HepG2 (cell line): ENCODE measurements at regions not wholly inside any gene's neighbourhood (a gene's known extent, or its start where the extent isn't known, plus 50 kb on each side); places are given as distances from the start of the nearest gene placed in this dataset.

ENCODE experiments used
- ATAC-seq: fragments of 200-7000 bp; cut with Tn5 transposase; 3 replicates; pipeline ENCODE4 v1.9.1; 2020; ENCODE audit warnings: mild to moderate bottlenecking, moderate library complexity
- BruUV-seq: library from RNA; stranded (reverse); fragments of 400-500 nt; replicated peaks from 2 replicates; lab custom pipeline; 2021; lab: Mats Ljungman, UMichigan
- CTCF ChIA-PET: fragments of 300-600 bp; formaldehyde crosslinking; extraction: SDS; loops from one replicate; lab custom pipeline; 2021; ENCODE audit warnings: low total read pairs, inconsistent platforms, low intra/inter-chr PET ratio; lab: Yijun Ruan, JAX
- POLR2A ChIA-PET: fragments of 350-600 bp; sonication (Branson Sonifier 250); formaldehyde crosslinking; loops from one replicate; lab custom pipeline; 2020; ENCODE audit warnings: antibody characterized with exemption, inconsistent platforms; lab: Yijun Ruan, JAX
- DNase-seq: peaks from one replicate; pipeline ENCODE4 v3.0.0-alpha.2; 2015; ENCODE audit warnings: low spot score
- FAIRE-seq: peaks from 3 replicates; lab custom pipeline; 2011; peaks lifted over from hg19 to GRCh38; lab: Jason Lieb, UNC
- H2AFZ ChIP-seq: one replicate; pipeline ENCODE4 v1.6.1; 2011; ENCODE audit warnings: low read length, inconsistent platforms
- H3K27ac ChIP-seq: fragments of 300-600 bp; 3 replicates; pipeline ENCODE4 v1.8.0; 2011; ENCODE audit warnings: mixed run types, mild to moderate bottlenecking, mixed read lengths, low read length, inconsistent platforms; ENCODE audit not compliant: insufficient read depth; ENCODE audit errors: extremely low read length
- H3K27me3 ChIP-seq, 2 experiments: fragments of 200-600 bp in 1 of 2; 2 replicates in 1 of 2; 3 replicates in 1 of 2; pipeline versions ENCODE4 v1.6.0 to v1.8.0; 2011; ENCODE audit warnings: low read length in 2 of 2, mild to moderate bottlenecking in 2 of 2, moderate library complexity in 2 of 2, inconsistent platforms in 1 of 2; ENCODE audit not compliant: insufficient read depth in 2 of 2, control insufficient read depth in 1 of 2
- H3K36me3 ChIP-seq, 2 experiments: fragments of 200-600 bp in 1 of 2; replicated peaks in 1 of 2; 2 replicates in 1 of 2; 3 replicates in 1 of 2; pipeline versions ENCODE4 v1.5.1 to v1.8.0; 2011; ENCODE audit warnings: low read length in 2 of 2, inconsistent platforms in 1 of 2; ENCODE audit not compliant: insufficient read depth in 2 of 2, control insufficient read depth in 1 of 2
- H3K4me1 ChIP-seq: 2 replicates; pipeline ENCODE4 v1.5.1; 2012; ENCODE audit warnings: low read length, inconsistent platforms; ENCODE audit not compliant: insufficient read depth
- H3K4me2 ChIP-seq: 2 replicates; pipeline ENCODE4 v1.6.0; 2011; ENCODE audit warnings: low read depth, low read length, inconsistent platforms
- H3K4me3 ChIP-seq, 3 experiments: fragments of 200-600 bp in 1 of 3; sonication (generic), shearing (Covaris generic) in 1 of 3; replicated peaks in 1 of 3; 2 replicates each; pipeline ENCODE4 v1.5.1; 2011 to 2016; ENCODE audit warnings: low read length in 3 of 3, inconsistent platforms in 2 of 3, low read depth in 2 of 3, mild to moderate bottlenecking in 2 of 3, control low read depth in 1 of 3, mixed read lengths in 1 of 3; ENCODE audit not compliant: insufficient read depth in 1 of 3
- H3K79me2 ChIP-seq: one replicate; pipeline ENCODE4 v1.6.1; 2011; ENCODE audit warnings: low read length, inconsistent platforms; ENCODE audit not compliant: insufficient read depth
- H3K9ac ChIP-seq: 2 replicates; pipeline ENCODE4 v1.6.0; 2011; ENCODE audit warnings: mild to moderate bottlenecking, low read depth, low read length, inconsistent platforms; ENCODE audit not compliant: insufficient read depth
- H3K9me3 ChIP-seq: 2 replicates; pipeline ENCODE4 v1.5.1; 2012; ENCODE audit warnings: mild to moderate bottlenecking, low read length
- H4K20me1 ChIP-seq: 2 replicates; pipeline ENCODE4 v1.6.0; 2011; ENCODE audit warnings: inconsistent platforms, mild to moderate bottlenecking, low read length, moderate library complexity; ENCODE audit not compliant: insufficient read depth
- FOXK2 ChIP-seq: fragments of 450-650 bp; IDR thresholded peaks from 2 replicates; pipeline ENCODE4 v1.6.1; 2016
- HDAC6 ChIP-seq: fragments of 200-600 bp; sonication (generic); IDR thresholded peaks from 2 replicates; pipeline ENCODE4 v1.7.0; 2017; ENCODE audit warnings: mild to moderate bottlenecking, antibody characterized with exemption, low read length, low read depth
- MYC ChIP-seq: sonication (generic); formaldehyde crosslinking; IDR thresholded peaks from 2 replicates; pipeline ENCODE4 v1.9.0; 2021; ENCODE audit warnings: missing genetic modification reagents, borderline replicate concordance
- PAWR ChIP-seq: sonication (generic); formaldehyde crosslinking; IDR thresholded peaks from 2 replicates; pipeline ENCODE4 v1.4.0; 2020; ENCODE audit warnings: missing genetic modification reagents, mild to moderate bottlenecking, borderline replicate concordance
- PHF8 ChIP-seq: sonication (generic); formaldehyde crosslinking; IDR thresholded peaks from 2 replicates; pipeline ENCODE4 v1.5.0; 2020; ENCODE audit warnings: missing genetic modification reagents
- RNF2 ChIP-seq: fragments of 450-650 bp; conservative IDR thresholded peaks from 2 replicates; pipeline ENCODE4 v1.6.1; 2016; ENCODE audit warnings: low read depth
- SMAD1 ChIP-seq: sonication (generic); formaldehyde crosslinking; IDR thresholded peaks from 2 replicates; pipeline ENCODE4 v1.4.0; 2020; ENCODE audit warnings: missing genetic modification reagents, low read depth, mild to moderate bottlenecking, borderline replicate concordance
- STAG1 ChIP-seq: sonication (generic); formaldehyde crosslinking; IDR thresholded peaks from 2 replicates; pipeline ENCODE4 v1.4.0; 2020; ENCODE audit warnings: missing genetic modification reagents
- THYN1 ChIP-seq: sonication (generic); formaldehyde crosslinking; IDR thresholded peaks from 2 replicates; pipeline ENCODE4 v1.8.1; 2023; ENCODE audit warnings: low read depth, mild to moderate bottlenecking, moderate library complexity, missing genetic modification reagents, borderline replicate concordance
- ZNF660 ChIP-seq: sonication (generic); formaldehyde crosslinking; IDR thresholded peaks from 2 replicates; pipeline ENCODE4 v1.5.1; 2020; ENCODE audit warnings: mild to moderate bottlenecking, low read depth, missing genetic modification reagents, borderline replicate concordance
- WGBS: methylation state at CpG from one replicate; pipeline ENCODE4 v1.1.6; 2017; ENCODE audit warnings: low lambda C conversion rate; 5-methylcytosine and 5-hydroxymethylcytosine counted together
- in situ Hi-C: cut with HindIII; loops from 2 replicates; pipeline ENCODE4 v1.10.0; 2017; ENCODE audit warnings: low pct_unique_long_range_greater_than_20kb; ENCODE audit not compliant: extremely low pct_ligation_motif_present
- intact Hi-C: fragments of 100-400 bp; cut with micrococcal nuclease; formaldehyde crosslinking; loops from one replicate; pipeline ENCODE4 v1.10.0; 2022; ENCODE audit not compliant: unreplicated experiment
- TF ChIP-seq, protein P1 (sequence below): sonication (generic); formaldehyde crosslinking; IDR thresholded peaks from 2 replicates; pipeline ENCODE4 v1.4.0; 2020; ENCODE audit warnings: missing genetic modification reagents
- TF ChIP-seq, protein P2 (sequence below): sonication (generic); formaldehyde crosslinking; IDR thresholded peaks from 2 replicates; pipeline ENCODE4 v1.5.0; 2020; ENCODE audit warnings: missing genetic modification reagents
- TF ChIP-seq, protein P3 (sequence below): sonication (generic); formaldehyde crosslinking; IDR thresholded peaks from 2 replicates; pipeline ENCODE4 v1.4.0; 2020; ENCODE audit warnings: missing genetic modification reagents; ENCODE audit errors: not compliant biosample characterization
- TF ChIP-seq, protein P4 (sequence below), 2 experiments: sonication (generic) in 1 of 2; formaldehyde crosslinking in 1 of 2; IDR thresholded peaks; 2 replicates each; pipeline versions ENCODE4 v1.4.0 to v1.6.1; 2016 to 2020; ENCODE audit warnings: borderline replicate concordance in 1 of 2, low read depth in 1 of 2, mild to moderate bottlenecking in 1 of 2, missing genetic modification reagents in 1 of 2
- TF ChIP-seq, protein P5 (sequence below): sonication (generic); formaldehyde crosslinking; IDR thresholded peaks from 2 replicates; pipeline ENCODE4 v1.5.1; 2020; ENCODE audit warnings: missing genetic modification reagents, mild to moderate bottlenecking, borderline replicate concordance

DNA sequence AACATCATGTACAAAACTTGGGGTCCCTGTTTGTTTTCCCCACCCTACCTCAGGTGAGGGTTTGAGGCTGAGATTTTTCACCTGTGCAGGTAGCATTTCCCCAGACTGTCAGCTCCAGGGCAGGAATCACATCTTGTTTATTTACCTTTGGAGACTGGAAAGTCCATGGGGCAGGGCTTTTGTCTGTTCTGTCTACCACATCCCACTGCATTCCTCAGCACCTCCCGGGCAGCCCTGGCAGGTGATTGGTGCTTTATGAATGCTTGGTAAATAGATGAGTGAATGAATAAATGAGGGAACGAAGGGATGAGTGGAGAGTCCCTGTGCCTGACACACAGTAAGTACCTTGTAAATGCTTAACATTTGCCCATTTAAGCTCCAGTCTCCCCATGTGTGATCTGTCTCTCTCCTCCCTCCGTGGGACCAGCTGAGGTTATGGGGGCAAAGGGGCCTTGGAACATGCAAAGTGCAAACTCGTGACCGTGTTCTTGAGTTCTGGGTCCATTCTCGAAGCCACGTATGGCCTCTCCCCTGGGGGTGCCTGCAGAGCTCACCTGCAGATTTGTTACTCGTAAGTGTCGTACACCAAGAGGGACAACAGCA lies 69.7 kb upstream of the PMEPA1 start:
- Histone ChIP-seq H2AFZ (no peak overlapping the region), H3K9ac (no peak overlapping the region), H3K4me2 (no peak overlapping the region), H3K9me3 (no peaks in the 10 kb centered on the region), H3K27ac (no peak overlapping the region), H3K4me3 (no peak overlapping the region), H4K20me1 (no peaks in the 10 kb centered on the region), H3K27me3 (peaks cover 3 to 24% of the 10 kb centered on the region in 2 experiments; a peak in 3 of 5 replicates), H3K4me1 (no peaks in the 10 kb centered on the region), H3K79me2 (no peaks in the 10 kb centered on the region), H3K36me3 (no peaks in the 10 kb centered on the region)
- DNase-seq = no peak
- ChIA-PET CTCF (no interaction called here), POLR2A (no interaction called here)
- ATAC-seq = no peak
- 1% methylated on average over 9 of the region's 9 CpGs for WGBS
- TF ChIP-seq PHF8 = no peak
- TF ChIP-seq, protein P1, sequence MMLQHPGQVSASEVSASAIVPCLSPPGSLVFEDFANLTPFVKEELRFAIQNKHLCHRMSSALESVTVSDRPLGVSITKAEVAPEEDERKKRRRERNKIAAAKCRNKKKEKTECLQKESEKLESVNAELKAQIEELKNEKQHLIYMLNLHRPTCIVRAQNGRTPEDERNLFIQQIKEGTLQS = no peak
- TF ChIP-seq, protein P2, sequence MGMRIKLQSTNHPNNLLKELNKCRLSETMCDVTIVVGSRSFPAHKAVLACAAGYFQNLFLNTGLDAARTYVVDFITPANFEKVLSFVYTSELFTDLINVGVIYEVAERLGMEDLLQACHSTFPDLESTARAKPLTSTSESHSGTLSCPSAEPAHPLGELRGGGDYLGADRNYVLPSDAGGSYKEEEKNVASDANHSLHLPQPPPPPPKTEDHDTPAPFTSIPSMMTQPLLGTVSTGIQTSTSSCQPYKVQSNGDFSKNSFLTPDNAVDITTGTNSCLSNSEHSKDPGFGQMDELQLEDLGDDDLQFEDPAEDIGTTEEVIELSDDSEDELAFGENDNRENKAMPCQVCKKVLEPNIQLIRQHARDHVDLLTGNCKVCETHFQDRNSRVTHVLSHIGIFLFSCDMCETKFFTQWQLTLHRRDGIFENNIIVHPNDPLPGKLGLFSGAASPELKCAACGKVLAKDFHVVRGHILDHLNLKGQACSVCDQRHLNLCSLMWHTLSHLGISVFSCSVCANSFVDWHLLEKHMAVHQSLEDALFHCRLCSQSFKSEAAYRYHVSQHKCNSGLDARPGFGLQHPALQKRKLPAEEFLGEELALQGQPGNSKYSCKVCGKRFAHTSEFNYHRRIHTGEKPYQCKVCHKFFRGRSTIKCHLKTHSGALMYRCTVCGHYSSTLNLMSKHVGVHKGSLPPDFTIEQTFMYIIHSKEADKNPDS (CRISPR knock-in tag) = no peak
- no peak for TF ChIP-seq ZNF660
- no peak for TF ChIP-seq FOXK2
- no peak for TF ChIP-seq HDAC6
- TF ChIP-seq SMAD1 (CRISPR knock-in tag) = no peak
- TF ChIP-seq, protein P3, sequence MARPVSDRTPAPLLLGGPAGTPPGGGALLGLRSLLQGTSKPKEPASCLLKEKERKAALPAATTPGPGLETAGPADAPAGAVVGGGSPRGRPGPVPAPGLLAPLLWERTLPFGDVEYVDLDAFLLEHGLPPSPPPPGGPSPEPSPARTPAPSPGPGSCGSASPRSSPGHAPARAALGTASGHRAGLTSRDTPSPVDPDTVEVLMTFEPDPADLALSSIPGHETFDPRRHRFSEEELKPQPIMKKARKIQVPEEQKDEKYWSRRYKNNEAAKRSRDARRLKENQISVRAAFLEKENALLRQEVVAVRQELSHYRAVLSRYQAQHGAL = no peak
- no peak for TF ChIP-seq THYN1 (CRISPR knock-in tag)
- no peak for TF ChIP-seq STAG1
- no peak for TF ChIP-seq PAWR (CRISPR knock-in tag)
- TF ChIP-seq RNF2 = no peak
- TF ChIP-seq, protein P4, sequence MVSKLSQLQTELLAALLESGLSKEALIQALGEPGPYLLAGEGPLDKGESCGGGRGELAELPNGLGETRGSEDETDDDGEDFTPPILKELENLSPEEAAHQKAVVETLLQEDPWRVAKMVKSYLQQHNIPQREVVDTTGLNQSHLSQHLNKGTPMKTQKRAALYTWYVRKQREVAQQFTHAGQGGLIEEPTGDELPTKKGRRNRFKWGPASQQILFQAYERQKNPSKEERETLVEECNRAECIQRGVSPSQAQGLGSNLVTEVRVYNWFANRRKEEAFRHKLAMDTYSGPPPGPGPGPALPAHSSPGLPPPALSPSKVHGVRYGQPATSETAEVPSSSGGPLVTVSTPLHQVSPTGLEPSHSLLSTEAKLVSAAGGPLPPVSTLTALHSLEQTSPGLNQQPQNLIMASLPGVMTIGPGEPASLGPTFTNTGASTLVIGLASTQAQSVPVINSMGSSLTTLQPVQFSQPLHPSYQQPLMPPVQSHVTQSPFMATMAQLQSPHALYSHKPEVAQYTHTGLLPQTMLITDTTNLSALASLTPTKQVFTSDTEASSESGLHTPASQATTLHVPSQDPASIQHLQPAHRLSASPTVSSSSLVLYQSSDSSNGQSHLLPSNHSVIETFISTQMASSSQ (IDR thresholded peaks at IDR 0.05; ENCODE audit: low read depth) = no peak
- TF ChIP-seq, protein P4 (CRISPR knock-in tag; IDR thresholded peaks at IDR 0.05; ENCODE audit: borderline replicate concordance) = no peak
- TF ChIP-seq MYC (CRISPR knock-in tag) = no peak
- TF ChIP-seq, protein P5, sequence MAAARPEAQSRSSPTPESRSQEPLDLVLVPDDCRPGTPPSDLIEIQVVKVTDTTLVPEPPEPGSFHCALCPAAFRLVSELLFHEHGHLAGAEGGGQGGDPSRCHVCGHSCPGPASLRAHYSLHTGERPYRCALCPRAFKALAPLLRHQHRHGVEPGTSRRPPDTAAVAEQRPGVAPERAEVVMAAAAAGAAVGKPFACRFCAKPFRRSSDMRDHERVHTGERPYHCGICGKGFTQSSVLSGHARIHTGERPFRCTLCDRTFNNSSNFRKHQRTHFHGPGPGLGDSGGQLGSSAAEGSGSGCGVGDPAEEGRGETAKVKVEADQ (CRISPR knock-in tag) = no peak
- intact Hi-C loops (no loop called here), in situ Hi-C loops (no loop called here)
- no TSS peak for BruUV-seq
- FAIRE-seq = no peak
